KBM-7 (cell line): ENCODE measurements at regions not wholly inside any gene's neighbourhood (a gene's known extent, or its start where the extent isn't known, plus 50 kb on each side); places are given as distances from the start of the nearest gene placed in this dataset.

Experiments used
- DNase-seq: peaks from one replicate; pipeline ENCODE4 v3.0.0-alpha.2; 2015
- in situ Hi-C: fragments of 300-500 bp; cut with MboI; formaldehyde crosslinking; loops from 2 replicates; pipeline ENCODE4 v1.14.3; 2020; ENCODE audit warnings: low sequenced_read_pairs, low pct_unique_long_range_greater_than_20kb, mixed read lengths

GRCh38 chr6:21367649-21368154, 225.8 kb upstream of the SOX4 start:
- no peak for DNase-seq
- in situ Hi-C loops, result no loop called here

GRCh38 chr6:21371061-21371460, 222.5 kb upstream of the SOX4 start:
- DNase-seq, result no peak
- in situ Hi-C loops, result no loop called here

DNA sequence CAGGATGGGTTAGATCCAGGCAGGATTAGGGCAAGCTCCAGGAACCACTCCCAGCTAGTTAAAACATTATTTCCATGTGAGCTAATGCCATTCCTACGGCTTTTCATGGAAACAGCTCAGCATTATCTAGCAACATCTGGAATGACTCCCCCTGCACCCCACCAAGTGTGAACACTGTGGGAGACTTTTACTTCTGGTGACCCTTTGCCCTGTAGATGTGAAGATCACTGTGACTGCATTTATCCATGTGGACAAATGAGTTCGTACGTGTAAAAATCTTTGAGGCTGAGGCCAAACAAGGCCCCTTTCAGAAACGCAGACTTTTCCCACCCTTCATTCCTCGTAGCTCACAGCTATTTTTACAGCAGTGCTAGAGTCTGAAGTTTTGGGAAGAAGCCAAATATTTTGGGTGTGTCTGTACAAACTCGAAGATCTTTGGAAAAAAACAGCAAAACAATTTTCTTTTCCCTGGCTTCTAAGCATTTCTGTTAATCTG, 221.8 kb upstream of the SOX4 start:
- no peak for DNase-seq
- in situ Hi-C loops, result no loop called here

- DNase-seq, result no peak
- in situ Hi-C loops, result no loop called here
Observed at GRCh38 chr6:21375151-21376116, 218.1 kb upstream of the SOX4 start.

DNA sequence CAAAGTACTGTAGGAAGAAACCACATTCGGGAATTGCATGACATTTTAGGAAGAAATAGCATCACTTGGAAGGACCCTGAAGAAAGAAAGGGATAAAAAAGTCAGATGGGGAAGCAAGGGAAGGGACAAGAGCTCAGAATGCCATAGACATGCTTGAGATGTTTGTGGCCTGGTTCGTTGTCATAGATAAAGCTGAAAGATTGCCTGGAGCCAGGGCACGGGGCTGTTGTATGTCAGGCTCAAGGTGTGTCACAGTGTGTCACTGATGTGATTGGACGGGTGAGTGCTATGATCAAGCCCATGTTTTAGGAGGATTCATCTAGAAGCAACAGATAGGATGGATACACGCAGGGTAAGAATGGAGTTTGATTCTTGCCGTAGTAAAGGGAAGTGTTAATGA, 216.2 kb upstream of the SOX4 start:
- no peak for DNase-seq
- in situ Hi-C loops, result no loop called here

- peak; percentile 21 for DNase-seq
- in situ Hi-C loops, result no loop called here
Observed at GRCh38 chr6:21381331-21381963, 212.1 kb upstream of the SOX4 start.

GRCh38 chr6:21382821-21383449, 210.6 kb upstream of the SOX4 start:
- in situ Hi-C loops, result no loop called here
- DNase-seq, result peak; percentile 8

DNA sequence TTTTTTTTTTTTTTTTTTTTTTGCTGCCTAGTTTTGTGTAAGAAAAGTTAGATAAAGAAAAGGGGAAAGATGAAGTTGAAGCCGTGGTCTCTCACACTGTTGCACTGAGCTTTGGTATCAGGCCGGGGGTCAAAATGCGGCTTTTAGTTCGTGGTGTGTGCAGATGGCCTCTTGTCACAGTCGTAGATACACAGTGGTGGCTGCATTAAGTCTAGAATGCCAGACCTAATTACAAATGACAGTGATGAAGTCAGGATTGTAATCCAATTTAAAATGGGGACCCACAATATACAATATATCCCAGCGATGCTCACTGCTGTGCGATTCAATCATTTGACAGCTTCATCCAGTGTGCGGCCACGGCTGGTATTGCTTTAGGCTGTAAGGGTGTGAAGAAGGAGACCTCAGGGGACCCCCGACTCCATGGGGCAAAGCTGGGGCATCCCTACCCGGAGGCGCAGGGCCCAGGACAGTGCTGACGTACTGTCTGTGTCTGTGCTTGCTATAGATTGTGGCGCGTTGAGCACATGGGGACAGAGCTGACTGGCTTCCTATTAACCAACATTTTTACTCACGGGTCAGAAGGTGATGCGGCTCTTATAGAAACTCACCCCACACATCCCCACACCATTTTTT, 210.0 kb upstream of the SOX4 start:
- no peak for DNase-seq
- in situ Hi-C loops, result no loop called here

- no peak for DNase-seq
- in situ Hi-C loops, result no loop called here
Observed at GRCh38 chr6:21384216-21384615, 209.3 kb upstream of the SOX4 start.

GRCh38 chr6:21386744-21387143, 206.8 kb upstream of the SOX4 start:
- DNase-seq, result no peak
- in situ Hi-C loops, result no loop called here

GRCh38 chr6:21390532-21391213, 202.9 kb upstream of the SOX4 start:
- no peak for DNase-seq
- in situ Hi-C loops, result no loop called here

DNA sequence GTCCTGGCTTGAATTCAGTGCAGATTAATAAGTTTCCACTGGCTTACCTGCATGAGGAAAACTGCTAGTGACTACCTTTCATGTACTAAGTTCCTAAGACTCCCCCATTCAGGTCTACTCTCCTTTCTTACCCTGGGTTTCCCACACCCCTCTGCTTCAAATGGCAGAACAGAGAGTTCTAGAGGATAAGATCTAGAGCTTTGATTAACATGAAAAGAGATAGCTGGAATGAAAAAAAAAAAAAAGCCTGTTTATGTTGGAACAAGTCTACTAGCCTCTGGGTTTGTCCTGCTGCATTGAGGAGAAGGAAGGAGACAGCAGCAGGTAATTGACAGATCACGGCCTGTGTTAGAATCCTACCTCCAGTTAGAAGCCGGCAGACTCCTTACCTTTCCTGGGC, 201.4 kb upstream of the SOX4 start:
- DNase-seq, result no peak
- in situ Hi-C loops, result no loop called here

GRCh38 chr6:21393441-21394165, 199.9 kb upstream of the SOX4 start:
- in situ Hi-C loops, result no loop called here
- DNase-seq, result no peak

DNA sequence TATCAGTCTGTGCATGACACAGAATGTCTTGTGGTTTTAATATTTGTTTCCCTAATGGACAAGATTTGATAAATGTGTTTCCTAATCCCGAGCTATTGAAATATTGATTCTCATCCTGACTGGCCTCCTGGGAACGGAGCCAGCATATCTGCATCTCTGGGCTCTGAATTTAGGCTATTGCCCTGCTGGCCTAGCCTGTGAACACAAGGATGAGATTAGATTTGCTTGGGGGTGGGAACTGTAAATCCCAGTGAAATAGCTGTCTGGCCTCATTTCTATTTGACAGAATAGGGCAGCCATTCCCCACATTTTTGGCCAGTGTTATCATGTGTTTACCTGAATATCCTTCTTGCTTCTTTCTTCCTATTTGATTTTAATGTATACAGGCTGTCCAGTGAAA, 198.4 kb upstream of the SOX4 start:
- in situ Hi-C loops, result no loop called here
- DNase-seq, result no peak

- in situ Hi-C loops, result no loop called here
- no peak for DNase-seq
Observed at GRCh38 chr6:21396313-21396712, 197.2 kb upstream of the SOX4 start.

- no peak for DNase-seq
- in situ Hi-C loops, result no loop called here
Observed at GRCh38 chr6:21398741-21399325, 194.7 kb upstream of the SOX4 start.

DNA sequence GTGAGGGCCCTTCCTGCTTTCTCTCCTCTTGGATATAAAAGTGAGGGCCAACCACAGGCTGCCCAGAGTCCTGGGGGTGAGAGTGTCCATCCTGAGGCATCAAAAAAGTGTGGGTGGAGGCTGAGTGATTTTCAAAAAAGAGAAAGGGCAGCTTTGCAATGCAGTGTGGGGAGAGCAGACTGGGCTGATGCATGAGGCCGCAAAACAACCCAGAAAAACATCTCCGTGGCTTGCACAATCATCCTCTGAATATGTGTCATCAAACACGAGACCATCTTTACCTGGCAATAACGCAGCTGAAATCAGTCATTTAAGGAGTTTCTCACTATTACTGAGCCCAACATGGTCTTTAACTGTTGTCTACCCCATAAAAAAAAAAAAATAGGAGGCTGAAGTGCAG, 191.2 kb upstream of the SOX4 start:
- in situ Hi-C loops, result no loop called here
- DNase-seq, result no peak

- DNase-seq, result peak; percentile 68
Observed at GRCh38 chr6:21404577-21404976, 189.0 kb upstream of the SOX4 start.

More at GRCh38 chr6:21404577-21404976, 189.0 kb upstream of the SOX4 start:
- in situ Hi-C loops, result no loop called here
